Endothelial cell of umbilical vein (primary cell): ENCODE measurements at regions not wholly inside any gene's neighbourhood (a gene's known extent, or its start where the extent isn't known, plus 50 kb on each side); places are given as distances from the start of the nearest gene placed in this dataset.

Source experiments
- BruUV-seq: library from RNA; stranded (reverse); fragments of 400-500 nt; replicated peaks from 2 replicates; lab custom pipeline; 2021; lab: Mats Ljungman, UMichigan
- CTCF ChIA-PET: fragments of 300-600, 350-600 bp; sonication (Branson Sonifier 250); formaldehyde crosslinking; loops from one replicate; lab custom pipeline; 2021; ENCODE audit warnings: antibody characterized with exemption, inconsistent platforms; lab: Charles Lee
- POLR2A ChIA-PET: fragments of 300-600, 350-600 bp; sonication (Branson Sonifier 250); formaldehyde crosslinking; loops from one replicate; lab custom pipeline; 2021; ENCODE audit warnings: antibody characterized with exemption, inconsistent platforms; lab: Charles Lee
- DNase-seq: peaks from one replicate; pipeline ENCODE4 v3.0.0-alpha.2; 2011; ENCODE audit warnings: low read depth, low spot score
- FAIRE-seq: peaks from 2 replicates; lab custom pipeline; 2011; peaks lifted over from hg19 to GRCh38; lab: Jason Lieb, UNC
- H2AFZ ChIP-seq: 2 replicates; pipeline ENCODE4 v1.6.0; 2012; ENCODE audit warnings: low read depth, low read length, control low read depth, inconsistent platforms
- H3K27ac ChIP-seq: 2 replicates; pipeline ENCODE4 v1.5.1; 2011; ENCODE audit warnings: low read depth, mild to moderate bottlenecking, control low read depth, low read length, moderate library complexity; ENCODE audit not compliant: insufficient read depth
- H3K27me3 ChIP-seq, 2 experiments: 2 replicates each; pipeline versions ENCODE4 v1.6.0 to v1.6.1; 2011; ENCODE audit warnings: low read length in 2 of 2, mixed read lengths in 1 of 2; ENCODE audit not compliant: control insufficient read depth in 2 of 2, insufficient read depth in 2 of 2
- H3K36me3 ChIP-seq, 2 experiments: 2 replicates in 1 of 2; 3 replicates in 1 of 2; pipeline ENCODE4 v1.5.1; 2011; ENCODE audit warnings: low read length in 2 of 2, mild to moderate bottlenecking in 1 of 2, moderate library complexity in 1 of 2; ENCODE audit not compliant: control insufficient read depth in 2 of 2, insufficient read depth in 2 of 2; ENCODE audit errors: extremely low read depth in 1 of 2
- H3K4me1 ChIP-seq: 3 replicates; pipeline ENCODE4 v1.5.1; 2011; ENCODE audit warnings: mild to moderate bottlenecking, low read length; ENCODE audit not compliant: control insufficient read depth, insufficient read depth; ENCODE audit errors: extremely low read depth
- H3K4me2 ChIP-seq: 2 replicates; pipeline ENCODE4 v1.6.1; 2011; ENCODE audit warnings: low read length, control low read depth, mixed read lengths; ENCODE audit not compliant: insufficient read depth
- H3K4me3 ChIP-seq, 3 experiments: fragments of 200-600 bp in 1 of 3; sonication (generic), shearing (Covaris generic) in 1 of 3; replicated peaks in 1 of 3; 2 replicates each; pipeline ENCODE4 v1.5.1; 2011 to 2016; ENCODE audit warnings: control low read depth in 3 of 3, low read length in 3 of 3, mild to moderate bottlenecking in 2 of 3, inconsistent platforms in 1 of 3, low read depth in 1 of 3, moderate library complexity in 1 of 3; ENCODE audit not compliant: insufficient read depth in 1 of 3
- H3K79me2 ChIP-seq: 2 replicates; pipeline ENCODE4 v1.6.0; 2012; ENCODE audit warnings: low read length, inconsistent platforms; ENCODE audit not compliant: control insufficient read depth, insufficient read depth
- H3K9ac ChIP-seq: replicated peaks from 2 replicates; pipeline ENCODE3; 2011; ENCODE audit warnings: low read length, control low read depth; ENCODE audit not compliant: insufficient read depth; ENCODE audit errors: extremely low read depth
- H3K9me1 ChIP-seq: replicated peaks from 3 replicates; pipeline ENCODE4 v1.6.0; 2011; ENCODE audit warnings: mild to moderate bottlenecking, low read length; ENCODE audit not compliant: control insufficient read depth, insufficient read depth; ENCODE audit errors: extremely low read depth
- H3K9me3 ChIP-seq: replicated peaks from 2 replicates; pipeline ENCODE4 v1.5.1; 2012; ENCODE audit warnings: low read length, inconsistent platforms; ENCODE audit not compliant: control insufficient read depth, insufficient read depth
- H4K20me1 ChIP-seq: replicated peaks from 2 replicates; pipeline ENCODE3; 2011; ENCODE audit warnings: mild to moderate bottlenecking, low read length; ENCODE audit not compliant: control insufficient read depth, insufficient read depth; ENCODE audit errors: extremely low read depth
- CTCF ChIP-seq, 2 donors: IDR thresholded peaks; 1 replicate in 1 of 2; 2 replicates in 1 of 2; pipeline ENCODE4 v1.5.1; 2011; ENCODE audit warnings: low read length in 2 of 2, mild to moderate bottlenecking in 2 of 2, moderate library complexity in 2 of 2, control low read depth in 1 of 2, inconsistent platforms in 1 of 2, low read depth in 1 of 2; ENCODE audit not compliant: insufficient read depth in 1 of 2; ENCODE audit errors: extremely low read depth in 1 of 2
- EZH2 ChIP-seq: IDR thresholded peaks from 2 replicates; pipeline ENCODE4 v1.6.1; 2012; ENCODE audit warnings: borderline replicate concordance, low read depth, mild to moderate bottlenecking, moderate library complexity, low read length, inconsistent platforms; ENCODE audit not compliant: severe bottlenecking
- FOS ChIP-seq: IDR thresholded peaks from 2 replicates; pipeline ENCODE4 v1.6.1; 2011; ENCODE audit warnings: mild to moderate bottlenecking, low read length, moderate library complexity, borderline replicate concordance; ENCODE audit not compliant: insufficient read depth
- GATA2 ChIP-seq: IDR thresholded peaks from 2 replicates; pipeline ENCODE4 v1.7.0; 2011; ENCODE audit warnings: low read depth, mild to moderate bottlenecking, moderate library complexity, mixed read lengths, low read length; ENCODE audit not compliant: insufficient read length, insufficient read depth
- JUN ChIP-seq: IDR thresholded peaks from 2 replicates; pipeline ENCODE4 v1.6.1; 2011; ENCODE audit warnings: borderline replicate concordance, low read depth; ENCODE audit not compliant: insufficient read length, insufficient read depth
- MAX ChIP-seq: IDR thresholded peaks from 2 replicates; pipeline ENCODE4 v1.6.1; 2011; ENCODE audit not compliant: insufficient read depth, insufficient read length
- MYC ChIP-seq: IDR thresholded peaks from one replicate; pipeline ENCODE4 v1.6.1; 2011; ENCODE audit warnings: mild to moderate bottlenecking, low read depth, low read length
- POLR2A ChIP-seq: IDR thresholded peaks from 2 replicates; pipeline ENCODE4 v1.6.1; 2012; ENCODE audit warnings: low read depth, mild to moderate bottlenecking, control low read depth, low read length
- dilution Hi-C: fragments of 300-500 bp; cut with MboI; formaldehyde crosslinking; loops from one replicate; pipeline ENCODE4 v1.15.0; 2019; ENCODE audit warnings: low sequenced_read_pairs; ENCODE audit not compliant: extremely low pct_ligation_motif_present
- intact Hi-C: fragments of 100-400 bp; cut with micrococcal nuclease; formaldehyde crosslinking; loops from one replicate; pipeline ENCODE4 v1.10.0; 2022

- no TSS peak for BruUV-seq
- Histone ChIP-seq H3K36me3 (no peaks in the 10 kb centered on the region), H3K27me3 (peaks cover 0 to 2% of the 10 kb centered on the region in 2 experiments), H3K9me1 (no peaks in the 10 kb centered on the region), H3K4me1 (peaks cover 25% of the 10 kb centered on the region), H4K20me1 (no peaks in the 10 kb centered on the region), H2AFZ (no peak overlapping the region), H3K4me3 (no peak overlapping the region), H3K27ac (no peak overlapping the region), H3K4me2 (no peak overlapping the region), H3K9me3 (no peaks in the 10 kb centered on the region), H3K9ac (no peak overlapping the region), H3K79me2 (no peaks in the 10 kb centered on the region)
- dilution Hi-C loops (no loop called here), intact Hi-C loops (no loop called here)
- TF ChIP-seq MAX = no peak
- TF ChIP-seq JUN = no peak
- no peak for TF ChIP-seq MYC
- TF ChIP-seq POLR2A = no peak
- TF ChIP-seq CTCF (IDR thresholded peaks at IDR 0.05; ENCODE audit: extremely low read depth in 1 of 2, insufficient read depth in 1 of 2, low read depth in 1 of 2, low read length in 2 of 2) = no peak
- no peak for TF ChIP-seq EZH2
- TF ChIP-seq FOS = no peak
- TF ChIP-seq GATA2 = no peak
- POLR2A ChIA-PET = no interaction called here
- DNase-seq (no peak), FAIRE-seq (no peak)
- CTCF ChIA-PET = interaction anchor here (0.6 to 1.5 kb wide), 2 partner anchors 10 to 177 kb away, joined by 3 to 4 read pairs; no protein-coding TSS in a partner anchor
Observed at GRCh38 chr9:85433046-85433445, 308.7 kb downstream of the AGTPBP1 start.
